Umbilical cord (tissue), 1 donor: ENCODE measurements at regions not wholly inside any gene's neighbourhood (a gene's known extent, or its start where the extent isn't known, plus 50 kb on each side); places are given as distances from the start of the nearest gene placed in this dataset.

Source experiments
- DNase-seq: peaks from one replicate; pipeline ENCODE4 v3.0.0-alpha.2; 2015; ENCODE audit warnings: low spot score

GRCh38 chr5:91283899-91284298 lies 99.2 kb downstream of the ARRDC3 start:
- peak; percentile 27 for DNase-seq

GRCh38 chr5:91283326-91283725 lies 99.8 kb downstream of the ARRDC3 start:
- DNase-seq = no peak

DNA sequence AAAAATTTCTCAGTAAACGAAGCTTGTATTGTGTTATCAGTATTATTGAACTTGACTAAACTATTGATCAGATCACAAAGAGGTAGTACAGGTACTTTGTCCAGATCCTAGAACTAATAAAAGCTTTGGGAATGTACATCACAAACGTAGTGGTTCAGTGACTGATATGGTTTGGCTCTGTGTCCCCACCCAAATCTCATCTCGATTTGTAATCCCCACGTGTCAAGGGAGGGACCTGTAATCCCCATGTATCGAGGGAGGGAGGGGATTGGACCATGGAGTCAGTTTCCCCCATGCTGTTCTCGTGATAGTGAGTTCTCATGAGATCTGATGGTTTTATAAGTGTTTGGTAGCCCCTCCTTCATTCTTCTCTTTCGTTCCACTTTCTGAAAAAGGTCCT lies 100.9 kb downstream of the ARRDC3 start:
- no peak for DNase-seq

GRCh38 chr5:91281401-91281800 lies 101.7 kb downstream of the ARRDC3 start:
- peak; percentile 27 for DNase-seq

DNA sequence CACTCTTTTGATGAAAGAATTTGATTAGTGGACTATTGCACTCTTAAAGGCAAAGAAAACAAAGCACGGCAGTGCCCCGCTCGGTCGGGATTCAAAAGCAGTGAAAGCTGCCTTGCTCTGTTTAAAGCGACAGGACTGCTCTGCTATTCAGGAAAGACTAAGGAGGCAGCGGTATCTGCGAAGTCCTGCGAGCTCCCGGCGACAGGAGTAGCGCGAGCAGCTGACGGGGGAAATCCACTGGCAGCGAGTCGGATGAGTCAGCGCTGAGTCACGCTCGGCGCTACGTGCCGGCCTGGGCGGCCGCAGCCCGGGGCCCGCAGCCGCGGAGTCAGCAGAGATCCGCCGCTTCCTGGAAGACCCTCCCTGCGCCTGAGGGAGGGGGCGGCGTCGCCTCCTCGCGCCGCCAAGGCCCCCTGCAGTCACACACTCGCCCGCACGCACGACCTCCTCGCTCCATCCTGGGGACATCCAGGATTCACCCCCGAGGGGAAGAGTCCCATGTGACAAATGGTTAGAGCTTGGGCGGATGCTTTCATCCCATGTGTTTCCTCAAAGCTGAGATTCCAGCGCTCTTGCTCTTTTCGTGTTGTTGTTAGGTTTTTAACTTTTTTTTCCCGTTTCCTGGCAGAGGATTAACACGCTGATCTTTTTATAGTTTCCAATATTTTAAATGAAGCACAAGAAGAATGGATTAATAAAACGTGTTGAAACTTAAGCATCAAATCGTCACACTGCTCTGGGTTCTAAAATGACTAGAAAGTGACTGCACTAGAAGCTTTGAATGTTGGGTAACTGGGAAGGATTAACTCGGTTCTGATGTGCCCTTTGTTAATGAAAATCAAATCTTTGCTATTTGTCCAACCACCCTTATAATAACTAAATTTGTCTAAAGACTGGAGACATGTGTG lies 102.5 kb downstream of the ARRDC3 start:
- DNase-seq = peak; percentile 97

- DNase-seq = no peak
Observed at GRCh38 chr5:91277840-91278239, 105.3 kb downstream of the ARRDC3 start.

DNA sequence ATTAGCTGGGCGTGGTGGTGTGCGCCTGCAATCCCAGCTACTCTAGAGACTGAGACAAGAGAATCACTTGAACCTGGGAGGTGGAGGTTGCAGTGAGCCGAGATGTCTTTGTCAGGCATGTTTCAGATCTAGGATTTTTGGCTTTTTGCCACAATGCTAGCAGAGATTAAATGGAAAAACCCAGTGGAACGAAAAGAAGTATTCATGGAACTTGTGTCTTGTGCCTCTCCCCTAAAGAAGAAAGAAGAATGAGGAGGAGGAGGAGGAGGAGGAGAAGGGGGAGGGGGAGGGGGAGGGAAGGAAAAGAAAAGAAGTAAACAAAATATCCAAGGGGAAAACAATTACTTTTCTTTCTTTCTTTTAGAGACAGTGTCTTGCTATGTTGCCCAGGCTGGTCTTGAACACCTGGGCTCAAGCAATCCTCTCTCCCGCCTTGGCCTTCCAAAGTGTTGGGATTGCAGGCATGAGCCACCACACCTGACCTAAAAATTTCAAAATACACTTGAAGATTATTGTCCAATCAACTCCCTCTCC lies 106.0 kb downstream of the ARRDC3 start:
- DNase-seq = no peak

DNA sequence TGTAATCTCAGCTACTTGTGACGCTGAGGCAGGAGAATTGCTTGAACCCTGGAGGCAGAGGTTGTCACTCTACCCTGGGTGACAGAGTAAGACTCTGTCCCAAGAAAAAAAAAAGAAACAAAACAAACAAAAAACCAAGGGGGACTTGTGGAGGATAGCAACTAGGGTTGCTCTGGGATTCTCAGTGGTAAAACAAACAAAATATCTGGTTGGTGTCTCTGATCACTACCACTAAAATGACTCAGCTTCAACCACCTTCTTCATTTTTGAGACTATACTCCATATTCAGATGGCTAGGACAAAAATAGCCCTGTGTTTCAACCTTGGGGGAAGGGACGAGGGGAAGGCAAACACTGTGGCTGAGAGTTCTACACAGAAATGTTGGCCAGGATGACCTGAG lies 110.3 kb downstream of the ARRDC3 start:
- no peak for DNase-seq

DNA sequence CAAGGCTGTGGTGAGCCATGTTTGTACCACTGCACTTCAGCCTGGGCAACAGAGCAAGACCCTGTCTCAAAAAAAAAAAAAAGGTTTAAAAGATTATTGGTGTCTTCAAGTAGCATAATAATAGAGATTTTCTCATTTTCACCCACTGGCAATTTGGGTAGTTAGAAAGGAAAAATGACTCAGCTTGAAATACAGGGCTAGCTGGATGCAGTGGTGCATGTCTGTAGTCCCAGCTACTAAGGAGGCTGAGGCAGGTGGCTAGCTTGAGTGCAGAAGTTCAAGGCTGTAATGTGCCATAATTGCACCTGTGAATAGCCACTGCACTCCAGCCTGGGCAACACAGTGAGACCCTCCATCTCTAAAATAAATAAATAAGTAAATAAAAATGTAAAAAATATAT lies 111.1 kb downstream of the ARRDC3 start:
- no peak for DNase-seq

DNA sequence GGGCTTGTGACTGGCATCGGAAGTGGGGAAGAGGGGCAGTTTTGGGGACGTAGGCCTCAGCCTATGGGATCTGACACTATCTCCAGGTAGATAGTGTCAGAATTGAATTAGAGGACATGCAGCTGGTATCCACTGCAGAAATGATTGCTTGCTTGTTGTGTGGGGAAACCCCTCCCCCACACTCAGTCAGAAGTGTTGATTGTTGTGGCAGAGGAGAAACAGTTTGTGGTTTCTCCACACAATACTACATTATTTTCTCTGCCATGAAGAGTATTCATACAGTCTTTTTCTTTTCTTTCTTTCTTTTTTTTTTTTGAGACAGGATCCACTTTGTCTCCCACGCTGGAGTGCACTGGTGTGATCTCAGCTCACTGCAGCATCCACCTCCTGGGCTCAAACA lies 113.9 kb downstream of the ARRDC3 start:
- no peak for DNase-seq

GRCh38 chr5:91266184-91266705 lies 116.9 kb downstream of the ARRDC3 start:
- DNase-seq = peak; percentile 24

DNA sequence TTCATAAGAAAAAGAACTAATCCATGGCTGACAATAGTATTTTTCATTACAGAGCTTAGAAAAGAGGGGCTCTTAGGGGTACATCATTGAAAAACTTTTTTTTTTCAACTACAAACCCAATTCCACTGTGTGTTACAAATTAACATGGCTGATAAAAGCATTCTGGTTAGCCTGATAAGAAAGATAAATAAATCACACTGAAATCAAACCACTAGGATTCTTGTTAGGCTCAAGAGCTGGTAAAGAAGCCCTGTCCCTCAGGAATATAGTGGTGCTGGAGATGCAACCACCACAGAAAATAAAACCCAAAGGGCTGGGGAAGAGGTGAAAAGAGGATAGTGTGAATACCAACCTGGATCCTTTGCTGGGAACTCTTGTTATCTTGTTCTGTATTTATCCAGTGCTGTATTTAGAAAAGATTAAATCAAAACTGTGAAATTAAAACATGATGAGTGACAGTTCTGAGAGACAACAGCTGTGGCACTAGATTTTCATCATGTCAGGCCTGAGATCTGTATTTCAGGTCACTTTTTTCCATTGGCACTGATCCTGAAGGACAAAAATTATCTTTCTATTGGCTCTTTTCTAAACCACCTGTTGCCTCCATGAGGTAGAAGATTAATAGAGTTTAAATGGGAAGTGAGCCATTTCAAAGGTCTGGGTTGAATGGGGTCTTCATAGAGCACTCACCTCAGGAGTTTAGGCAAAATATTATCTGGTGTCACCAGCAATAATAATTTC lies 118.6 kb downstream of the ARRDC3 start:
- DNase-seq = no peak

GRCh38 chr5:91263898-91264297 lies 119.2 kb downstream of the ARRDC3 start:
- no peak for DNase-seq

- peak; percentile 20 for DNase-seq
Observed at GRCh38 chr5:91257301-91257700, 125.8 kb downstream of the ARRDC3 start.

GRCh38 chr5:91256142-91256524 lies 127.0 kb downstream of the ARRDC3 start:
- DNase-seq = no peak

GRCh38 chr5:91255396-91256141 lies 127.5 kb downstream of the ARRDC3 start:
- DNase-seq = no peak

DNA sequence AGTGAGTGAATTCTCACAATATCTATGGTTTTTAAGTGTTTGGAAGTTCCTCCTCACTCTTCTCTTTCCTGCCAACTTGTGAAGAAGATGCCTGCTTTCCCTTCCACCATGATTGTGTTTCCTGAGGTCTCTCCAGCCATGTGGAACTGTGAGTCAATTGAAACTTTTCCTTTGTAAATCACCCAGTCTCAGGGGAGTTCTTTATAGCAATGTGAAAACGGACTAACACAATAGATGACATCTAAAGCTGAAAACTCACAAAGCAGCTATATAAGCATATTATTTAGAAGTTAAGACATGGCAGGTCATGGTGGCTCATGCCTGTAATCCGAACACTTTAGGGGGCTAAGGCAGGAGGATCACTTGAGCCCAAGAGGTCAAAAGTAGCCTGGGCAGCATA lies 130.2 kb downstream of the ARRDC3 start:
- no peak for DNase-seq

- DNase-seq = no peak
Observed at GRCh38 chr5:91245871-91246270, 137.2 kb downstream of the ARRDC3 start.

DNA sequence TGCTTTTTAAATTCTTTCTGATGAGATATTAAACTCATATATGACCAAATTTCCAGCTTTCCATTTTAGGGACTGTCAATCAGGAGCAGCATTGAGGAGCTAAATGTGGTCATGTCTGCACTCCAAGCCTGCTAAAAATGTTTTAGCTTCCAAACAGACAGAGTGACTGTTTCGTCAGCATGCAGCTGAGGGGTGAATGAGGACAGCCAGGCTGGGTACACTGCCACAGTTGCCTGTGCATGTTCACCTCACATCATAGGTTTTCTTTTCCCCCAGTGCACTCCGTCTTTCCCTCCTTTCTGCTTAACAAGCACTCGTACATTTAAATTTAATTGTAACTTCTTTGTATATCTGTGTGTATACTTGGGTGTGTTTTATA lies 138.1 kb downstream of the ARRDC3 start:
- no peak for DNase-seq

DNA sequence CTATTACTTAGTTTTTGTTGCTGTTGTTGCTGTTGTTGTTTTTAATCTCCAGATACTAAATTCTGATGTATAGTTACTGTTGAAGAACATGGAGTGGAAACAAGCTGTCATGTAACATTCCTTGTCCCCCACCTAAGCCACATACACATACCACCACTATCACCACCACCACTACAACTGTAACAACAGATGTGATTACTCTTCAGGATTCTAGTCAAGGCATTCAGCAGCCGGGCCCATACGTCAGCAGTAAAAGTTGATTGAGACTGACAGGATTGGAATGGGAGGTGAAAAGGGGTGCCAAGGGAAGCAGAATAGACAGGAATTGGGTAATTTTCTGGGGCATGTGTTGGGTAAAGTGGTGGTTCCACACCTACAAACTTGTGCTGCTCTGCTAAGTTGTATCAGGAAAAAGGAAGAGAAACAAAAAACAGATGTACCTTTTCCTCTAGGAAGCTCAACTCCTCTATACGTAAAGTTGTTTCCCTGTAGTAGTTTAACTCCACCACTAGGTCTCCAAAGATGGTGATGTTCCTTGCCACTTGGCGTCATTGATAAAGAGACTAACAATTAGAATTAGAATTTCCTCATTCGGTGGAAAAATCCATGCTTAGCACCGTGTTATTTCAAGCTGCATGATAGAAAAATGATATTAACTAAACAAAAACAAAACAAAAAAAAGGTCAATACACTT lies 138.6 kb downstream of the ARRDC3 start:
- DNase-seq = no peak

DNA sequence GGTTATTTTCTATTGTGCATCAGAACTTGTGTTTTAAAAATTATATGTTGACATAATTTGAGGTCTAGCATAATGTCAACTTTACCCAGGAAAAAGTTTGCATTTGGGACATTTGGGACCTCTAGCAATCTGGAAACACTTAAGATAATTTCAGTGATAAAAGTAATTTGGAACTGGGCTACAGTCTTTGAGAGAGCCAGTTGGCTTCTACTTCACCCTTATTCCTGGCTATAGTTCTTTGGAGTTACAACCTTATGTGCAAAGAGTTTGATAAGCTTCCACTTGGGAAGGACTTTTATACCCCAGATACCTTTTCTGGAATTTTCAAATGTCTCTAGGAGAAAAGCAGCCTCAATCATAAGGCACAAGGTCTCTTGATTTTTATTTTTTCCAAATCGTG lies 139.3 kb downstream of the ARRDC3 start:
- DNase-seq = no peak
